Calu3 (cell line): ENCODE measurements at regions not wholly inside any gene's neighbourhood (a gene's known extent, or its start where the extent isn't known, plus 50 kb on each side); places are given as distances from the start of the nearest gene placed in this dataset.

Experiments used
- BruUV-seq: library from RNA; stranded (reverse); fragments of 400-500 nt; replicated peaks from 2 replicates; lab custom pipeline; 2021; lab: Mats Ljungman, UMichigan
- CTCF ChIA-PET: fragments of 300-600 bp; sonication (Branson Sonifier 250); formaldehyde crosslinking; loops from one replicate; lab custom pipeline; 2022; ENCODE audit warnings: antibody characterized with exemption; lab: Charles Lee
- DNase-seq: peaks from one replicate; pipeline ENCODE4 v3.0.0; 2022
- H3K27ac Mint-ChIP-seq: one replicate; pipeline ENCODE4 v1.8.0; 2022; ENCODE audit warnings: mixed read lengths; ENCODE audit not compliant: unreplicated experiment
- H3K27me3 Mint-ChIP-seq: one replicate; pipeline ENCODE4 v1.8.0; 2022; ENCODE audit warnings: mixed read lengths; ENCODE audit not compliant: unreplicated experiment
- H3K36me3 Mint-ChIP-seq: one replicate; pipeline ENCODE4 v1.8.0; 2022; ENCODE audit warnings: mild to moderate bottlenecking, moderate library complexity, mixed read lengths; ENCODE audit not compliant: insufficient read depth, unreplicated experiment
- H3K4me1 Mint-ChIP-seq: one replicate; pipeline ENCODE4 v1.8.0; 2022; ENCODE audit warnings: mild to moderate bottlenecking, low read depth, mixed read lengths; ENCODE audit not compliant: unreplicated experiment
- H3K4me3 Mint-ChIP-seq: one replicate; pipeline ENCODE4 v1.8.0; 2022; ENCODE audit warnings: mild to moderate bottlenecking, low read depth, moderate library complexity, mixed read lengths; ENCODE audit not compliant: unreplicated experiment
- H3K9me3 Mint-ChIP-seq: one replicate; pipeline ENCODE4 v1.8.0; 2022; ENCODE audit warnings: low read depth, mixed read lengths; ENCODE audit not compliant: unreplicated experiment
- CTCF ChIP-seq: fragments of 200-600 bp; IDR thresholded peaks from one replicate; pipeline ENCODE4 v1.8.0; 2022; ENCODE audit warnings: antibody characterized with exemption; ENCODE audit not compliant: unreplicated experiment
- intact Hi-C: fragments of 100-400 bp; cut with micrococcal nuclease; formaldehyde crosslinking; loops from one replicate; pipeline ENCODE4 v1.10.0; 2022; ENCODE audit not compliant: unreplicated experiment

DNA sequence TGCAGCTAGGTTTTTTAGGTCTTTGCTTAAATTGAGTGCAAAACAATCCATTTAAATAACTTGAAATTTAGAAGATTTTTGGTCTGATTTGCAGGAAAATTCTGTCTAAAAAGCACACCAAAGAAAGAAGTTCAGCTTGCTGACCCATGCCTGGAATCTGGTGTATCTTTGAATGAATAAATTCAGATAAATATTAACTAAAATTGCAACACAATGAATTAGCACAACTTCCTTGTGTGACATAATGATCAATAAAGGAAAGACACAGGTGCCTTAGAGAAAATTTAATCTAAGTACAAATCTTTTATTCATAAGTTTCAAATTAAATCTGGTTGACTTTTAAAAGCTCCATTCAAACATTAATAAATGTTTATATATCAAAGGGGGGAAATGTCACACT, 791.5 kb upstream of the LCORL start:
- no peaks in the 10 kb centered on the region for H3K36me3 Mint-ChIP-seq
- peaks cover 5% of the 10 kb centered on the region for H3K9me3 Mint-ChIP-seq
- TF ChIP-seq CTCF = no peak
- DNase-seq = no peak
- no TSS peak for BruUV-seq
- intact Hi-C loops = loop anchor here (2.0 kb wide), 2 partner anchors 122 to 124 kb away; no protein-coding TSS in a partner anchor
- peak overlapping the region; percentile 79 for H3K27ac Mint-ChIP-seq
- no peaks in the 10 kb centered on the region for H3K27me3 Mint-ChIP-seq
- peaks cover 16% of the 10 kb centered on the region for H3K4me1 Mint-ChIP-seq
- CTCF ChIA-PET = interaction anchor here (1.0 kb wide), 1 partner anchor 25 kb away, joined by 4 read pairs; no protein-coding TSS in a partner anchor
- no peak overlapping the region for H3K4me3 Mint-ChIP-seq

GRCh38 chr4:18803781-18804180, 782.2 kb upstream of the LCORL start:
- BruUV-seq = no TSS peak
- no peak overlapping the region for H3K27ac Mint-ChIP-seq
- H3K36me3 Mint-ChIP-seq = no peaks in the 10 kb centered on the region
- H3K9me3 Mint-ChIP-seq = peaks cover 1% of the 10 kb centered on the region
- H3K4me3 Mint-ChIP-seq = no peak overlapping the region
- no peaks in the 10 kb centered on the region for H3K4me1 Mint-ChIP-seq
- no peak for TF ChIP-seq CTCF
- no peaks in the 10 kb centered on the region for H3K27me3 Mint-ChIP-seq
- CTCF ChIA-PET = no interaction called here
- no peak for DNase-seq
- intact Hi-C loops = no loop called here

- TF ChIP-seq CTCF = no peak
- intact Hi-C loops = no loop called here
Observed at GRCh38 chr4:18798123-18798522, 776.6 kb upstream of the LCORL start.

DNA sequence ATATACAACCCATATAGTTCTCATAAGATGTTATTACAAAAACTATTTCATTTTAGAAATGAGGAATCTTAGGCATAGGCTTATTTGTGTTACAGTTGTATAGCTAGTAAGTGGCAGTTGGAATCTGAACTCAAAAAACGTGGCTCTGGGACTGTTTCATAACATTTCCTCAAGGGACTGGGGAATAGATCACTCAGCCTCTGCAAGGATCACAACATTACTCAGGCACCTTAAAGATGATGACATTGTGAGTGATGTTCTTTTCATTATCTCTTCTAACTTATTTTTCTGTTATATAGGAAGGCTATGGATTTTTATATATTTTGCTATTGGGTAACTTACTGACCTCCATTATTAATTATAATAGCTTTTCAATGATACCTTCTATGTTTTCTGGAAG, 774.2 kb upstream of the LCORL start:
- BruUV-seq = no TSS peak
- no peak for TF ChIP-seq CTCF
- H3K27me3 Mint-ChIP-seq = no peaks in the 10 kb centered on the region
- intact Hi-C loops = no loop called here
- no peaks in the 10 kb centered on the region for H3K4me1 Mint-ChIP-seq
- DNase-seq = no peak
- no peaks in the 10 kb centered on the region for H3K9me3 Mint-ChIP-seq
- no peak overlapping the region for H3K27ac Mint-ChIP-seq
- H3K36me3 Mint-ChIP-seq = no peaks in the 10 kb centered on the region
- no peak overlapping the region for H3K4me3 Mint-ChIP-seq
- CTCF ChIA-PET = interaction anchor here (0.7 kb wide), 1 partner anchor 348 kb away, joined by 3 read pairs; no protein-coding TSS in a partner anchor

More at GRCh38 chr4:18798123-18798522, 776.6 kb upstream of the LCORL start:
- CTCF ChIA-PET = no interaction called here
- Mint-ChIP-seq H3K9me3 (no peaks in the 10 kb centered on the region), H3K4me3 (no peak overlapping the region), H3K27ac (no peak overlapping the region), H3K27me3 (no peaks in the 10 kb centered on the region), H3K4me1 (no peaks in the 10 kb centered on the region), H3K36me3 (no peaks in the 10 kb centered on the region)
- no peak for DNase-seq
- no TSS peak for BruUV-seq
